Activated CD8-positive, alpha-beta memory T cell treated with anti-CD3 and anti-CD28 coated beads for 1 hour (primary cell): ENCODE measurements at regions not wholly inside any gene's neighbourhood (a gene's known extent, or its start where the extent isn't known, plus 50 kb on each side); places are given as distances from the start of the nearest gene placed in this dataset.
"Not testable (repeated sequence)": the region's sequence is repeated elsewhere in the genome, so short reads cannot be mapped to it uniquely, and the experiment has no call there.

Source experiments
- DNase-seq, 2 donors: peaks; one replicate each; pipeline ENCODE4 v3.0.0-alpha.2; 2020; ENCODE audit warnings: low read depth in 1 of 2; ENCODE audit errors: extremely low read depth in 1 of 2

- no peak for DNase-seq
These were observed 266.2 kb downstream of the KTN1 start for GRCh38 chr14:55845963-55846825.

GRCh38 chr14:55846826-55847446, 266.9 kb downstream of the KTN1 start:
- no peak for DNase-seq

- DNase-seq = no peak
These were observed 267.8 kb downstream of the KTN1 start for GRCh38 chr14:55847766-55848165.

GRCh38 chr14:55848964-55849363, 269.0 kb downstream of the KTN1 start:
- DNase-seq = no peak

- no peak for DNase-seq
These were observed 268.4 kb upstream of the PELI2 start for GRCh38 chr14:55849833-55850232.

GRCh38 chr14:55850825-55851241, 267.4 kb upstream of the PELI2 start:
- DNase-seq = no peak

GRCh38 chr14:55851301-55851700, 266.9 kb upstream of the PELI2 start:
- DNase-seq = no peak

GRCh38 chr14:55851961-55852360, 266.2 kb upstream of the PELI2 start:
- DNase-seq = no peak

GRCh38 chr14:55855751-55856150, 262.5 kb upstream of the PELI2 start:
- DNase-seq = no peak

GRCh38 chr14:55858604-55859003, 259.6 kb upstream of the PELI2 start:
- no peak for DNase-seq

GRCh38 chr14:55861561-55861960, 256.6 kb upstream of the PELI2 start:
- not testable (repeated sequence) for DNase-seq

- DNase-seq = no peak
These were observed 253.1 kb upstream of the PELI2 start for GRCh38 chr14:55864890-55865655.

- DNase-seq = no peak
These were observed 250.9 kb upstream of the PELI2 start for GRCh38 chr14:55867311-55867710.

- DNase-seq = no peak
These were observed 250.5 kb upstream of the PELI2 start for GRCh38 chr14:55867719-55868118.

- no peak for DNase-seq
These were observed 248.7 kb upstream of the PELI2 start for GRCh38 chr14:55869397-55870049.

GRCh38 chr14:55873169-55873568, 245.0 kb upstream of the PELI2 start:
- no peak for DNase-seq

GRCh38 chr14:55874785-55875184, 243.4 kb upstream of the PELI2 start:
- no peak for DNase-seq

GRCh38 chr14:55877942-55878341, 240.3 kb upstream of the PELI2 start:
- DNase-seq = no peak

- DNase-seq = no peak
These were observed 236.5 kb upstream of the PELI2 start for GRCh38 chr14:55881577-55882241.

- DNase-seq = no peak
These were observed 233.4 kb upstream of the PELI2 start for GRCh38 chr14:55884819-55885218.

- no peak for DNase-seq
These were observed 229.1 kb upstream of the PELI2 start for GRCh38 chr14:55889124-55889523.
